ENCODE measurements at regions not wholly inside any gene's neighbourhood (a gene's known extent, or its start where the extent isn't known, plus 50 kb on each side); places are given as distances from the start of the nearest gene placed in this dataset.

- no peaks in the 10 kb centered on the region for H3K36me3 Mint-ChIP-seq (ENCODE audit: unreplicated experiment)
- no peak for DNase-seq (ENCODE audit: extremely low spot score, unreplicated experiment)
- H3K4me1 Mint-ChIP-seq (ENCODE audit: unreplicated experiment) = no peaks in the 10 kb centered on the region
- H3K27me3 Mint-ChIP-seq (ENCODE audit: unreplicated experiment) = no peaks in the 10 kb centered on the region
- H3K4me3 Mint-ChIP-seq (ENCODE audit: unreplicated experiment) = no peak overlapping the region
- no peak overlapping the region for H3K27ac Mint-ChIP-seq (ENCODE audit: unreplicated experiment)
- no peaks in the 10 kb centered on the region for H3K9me3 Mint-ChIP-seq (ENCODE audit: unreplicated experiment)
- TF ChIP-seq CTCF (IDR thresholded peaks at IDR 0.05) = no peak
Measured at GRCh38 chr13:61253105-61253877, 162.4 kb downstream of the PCDH20 start.

- H3K27ac Mint-ChIP-seq (ENCODE audit: unreplicated experiment) = no peak overlapping the region
- H3K4me1 Mint-ChIP-seq (ENCODE audit: unreplicated experiment) = no peaks in the 10 kb centered on the region
- H3K9me3 Mint-ChIP-seq (ENCODE audit: unreplicated experiment) = no peaks in the 10 kb centered on the region
- no peaks in the 10 kb centered on the region for H3K27me3 Mint-ChIP-seq (ENCODE audit: unreplicated experiment)
- no peak for TF ChIP-seq CTCF (IDR thresholded peaks at IDR 0.05)
- no peak overlapping the region for H3K4me3 Mint-ChIP-seq (ENCODE audit: unreplicated experiment)
- DNase-seq (ENCODE audit: extremely low spot score, unreplicated experiment) = no peak
- H3K36me3 Mint-ChIP-seq (ENCODE audit: unreplicated experiment) = no peaks in the 10 kb centered on the region
Measured at GRCh38 chr13:61252213-61252612, 163.4 kb downstream of the PCDH20 start.

- no peak for TF ChIP-seq CTCF (IDR thresholded peaks at IDR 0.05)
- H3K4me3 Mint-ChIP-seq (ENCODE audit: unreplicated experiment) = no peak overlapping the region
- H3K9me3 Mint-ChIP-seq (ENCODE audit: unreplicated experiment) = peaks cover 6% of the 10 kb centered on the region
- no peak for DNase-seq (ENCODE audit: extremely low spot score, unreplicated experiment)
- peaks cover 4% of the 10 kb centered on the region for H3K27me3 Mint-ChIP-seq (ENCODE audit: unreplicated experiment)
- no peaks in the 10 kb centered on the region for H3K36me3 Mint-ChIP-seq (ENCODE audit: unreplicated experiment)
- no peak overlapping the region for H3K27ac Mint-ChIP-seq (ENCODE audit: unreplicated experiment)
- no peaks in the 10 kb centered on the region for H3K4me1 Mint-ChIP-seq (ENCODE audit: unreplicated experiment)
Measured at GRCh38 chr13:61247149-61247936, 168.3 kb downstream of the PCDH20 start.

- TF ChIP-seq CTCF (IDR thresholded peaks at IDR 0.05) = no peak
- Mint-ChIP-seq H3K36me3 (ENCODE audit: unreplicated experiment) (no peaks in the 10 kb centered on the region), H3K27me3 (ENCODE audit: unreplicated experiment) (peaks cover 6% of the 10 kb centered on the region), H3K4me1 (ENCODE audit: unreplicated experiment) (no peaks in the 10 kb centered on the region), H3K27ac (ENCODE audit: unreplicated experiment) (no peak overlapping the region), H3K4me3 (ENCODE audit: unreplicated experiment) (no peak overlapping the region), H3K9me3 (ENCODE audit: unreplicated experiment) (peaks cover 6% of the 10 kb centered on the region)
- no peak for DNase-seq (ENCODE audit: extremely low spot score, unreplicated experiment)
Measured at GRCh38 chr13:61246351-61246750, 169.3 kb downstream of the PCDH20 start.

GRCh38 chr13:61215601-61216000, 200.0 kb downstream of the PCDH20 start:
- Mint-ChIP-seq H3K27me3 (ENCODE audit: unreplicated experiment) (peaks cover 6% of the 10 kb centered on the region), H3K9me3 (ENCODE audit: unreplicated experiment) (no peaks in the 10 kb centered on the region), H3K27ac (ENCODE audit: unreplicated experiment) (no peak overlapping the region), H3K4me3 (ENCODE audit: unreplicated experiment) (no peak overlapping the region), H3K36me3 (ENCODE audit: unreplicated experiment) (no peaks in the 10 kb centered on the region), H3K4me1 (ENCODE audit: unreplicated experiment) (no peaks in the 10 kb centered on the region)
- DNase-seq (ENCODE audit: extremely low spot score, unreplicated experiment) = no peak
- TF ChIP-seq CTCF (IDR thresholded peaks at IDR 0.05) = no peak

Measured in osteocyte (in vitro differentiated cells).